DMS79 (cell line): ENCODE measurements at regions not wholly inside any gene's neighbourhood (a gene's known extent, or its start where the extent isn't known, plus 50 kb on each side); places are given as distances from the start of the nearest gene placed in this dataset.
"Not testable (repeated sequence)": the region's sequence is repeated elsewhere in the genome, so short reads cannot be mapped to it uniquely, and the experiment has no call there.

Source experiments
- DNase-seq: peaks from one replicate; lab custom pipeline; 2025; lab: John Stamatoyannopoulos, UW

GRCh38 chr4:140246216-140246615 lies 92.2 kb upstream of the MAML3 start:
- DNase-seq: no peak

DNA sequence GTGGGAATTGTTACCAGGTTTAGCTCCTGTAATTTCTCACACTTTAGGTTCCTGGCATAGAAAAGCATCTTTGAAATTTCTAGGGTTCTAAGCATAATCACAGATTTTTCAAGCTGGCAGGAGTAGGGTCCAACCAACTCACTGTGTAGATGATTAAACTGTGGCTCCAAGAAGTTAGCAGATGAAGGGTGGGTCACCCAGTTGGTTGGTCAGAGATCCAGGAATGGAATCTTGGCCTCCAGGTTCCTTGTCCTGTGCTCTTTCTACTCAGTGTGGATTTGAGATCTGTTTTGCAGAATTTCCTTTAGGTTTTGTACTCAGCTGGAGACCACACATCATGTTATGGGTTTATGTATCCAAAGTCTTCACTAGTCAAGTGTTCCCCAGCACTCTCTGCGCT lies 90.3 kb upstream of the MAML3 start:
- DNase-seq: no peak

DNA sequence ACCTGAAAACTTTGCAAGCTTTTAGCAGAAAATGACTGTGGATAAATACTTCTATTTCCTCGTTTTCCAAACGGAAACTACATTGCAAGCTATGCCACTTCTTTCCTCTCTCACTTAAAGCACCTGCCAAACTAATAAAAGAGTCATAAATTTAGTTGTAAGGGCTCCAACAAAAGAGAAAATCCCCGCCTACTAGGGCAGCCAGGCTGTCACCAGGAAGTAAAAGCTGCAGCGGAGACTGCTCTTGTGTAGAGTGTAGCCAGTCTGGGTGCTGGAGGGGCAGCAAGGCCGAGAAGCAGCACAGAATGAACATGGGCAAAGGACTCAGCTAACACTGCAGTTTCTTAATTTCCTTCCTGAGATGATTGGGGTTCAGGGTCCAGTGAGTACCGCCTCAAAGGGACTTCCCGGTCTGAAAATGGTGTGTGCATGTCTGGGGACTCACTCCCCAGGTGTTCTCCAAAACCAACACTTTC lies 89.3 kb upstream of the MAML3 start:
- peak; percentile 78 for DNase-seq

DNA sequence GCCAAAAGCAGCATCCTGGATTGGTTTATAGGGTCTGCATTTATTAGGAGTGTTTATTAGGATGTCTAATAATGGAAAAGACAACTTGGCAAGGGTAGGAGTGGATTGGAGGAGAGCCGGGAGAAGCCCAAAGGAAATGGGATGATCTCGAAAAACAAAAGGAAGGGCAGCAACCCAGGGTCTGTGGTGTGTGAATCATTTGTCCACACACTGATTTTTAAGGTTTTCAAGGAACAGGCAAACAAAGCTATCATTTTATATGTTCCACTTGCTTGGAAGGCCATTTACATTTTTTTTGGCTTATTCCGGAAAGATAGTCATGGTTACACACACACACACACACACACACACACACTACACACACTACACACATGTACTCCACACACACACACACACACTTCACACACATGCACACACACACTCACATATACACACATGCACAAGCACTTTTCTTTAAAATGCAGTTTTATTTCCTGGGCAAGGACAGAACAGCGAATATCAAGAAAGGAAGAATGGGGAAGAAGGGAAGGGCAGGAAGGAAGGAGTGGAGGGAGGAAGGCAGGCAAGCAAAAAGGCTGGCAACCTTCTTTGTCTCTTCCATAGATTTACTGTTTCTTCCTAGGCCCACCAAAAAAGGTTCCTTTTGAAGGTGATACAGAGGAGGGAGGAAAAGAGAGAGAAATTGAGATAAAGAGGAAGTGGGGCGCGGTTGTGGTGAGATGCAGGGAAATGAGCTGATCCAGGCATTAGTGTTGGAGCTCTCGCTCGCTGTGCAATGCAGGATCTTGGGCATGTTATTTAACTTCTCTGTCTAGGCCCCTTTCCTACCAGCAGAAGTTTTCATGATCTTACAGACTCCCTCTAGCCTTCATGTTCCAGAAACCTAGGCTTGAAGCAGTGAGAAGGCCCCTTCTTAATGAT lies 88.6 kb upstream of the MAML3 start:
- DNase-seq: no peak

DNA sequence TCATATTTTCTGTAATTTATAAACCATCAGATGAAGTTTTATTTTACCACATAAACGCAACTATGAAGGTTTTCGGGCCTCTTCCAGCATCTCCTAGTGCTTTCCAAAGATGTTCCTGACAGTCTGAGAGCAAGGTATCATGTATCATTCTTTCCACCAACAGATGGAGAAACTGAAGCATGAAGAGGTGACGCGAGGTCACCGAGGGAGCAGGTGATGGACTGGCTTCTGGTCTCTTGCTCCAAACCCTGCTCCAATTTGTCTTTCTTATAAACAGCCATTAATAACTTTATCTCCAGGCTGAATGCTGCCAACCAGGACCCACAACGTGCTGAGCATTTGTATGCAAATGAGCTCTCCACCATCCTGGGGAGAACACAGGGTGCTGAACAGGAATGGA lies 86.3 kb upstream of the MAML3 start:
- peak; percentile 22 for DNase-seq

DNA sequence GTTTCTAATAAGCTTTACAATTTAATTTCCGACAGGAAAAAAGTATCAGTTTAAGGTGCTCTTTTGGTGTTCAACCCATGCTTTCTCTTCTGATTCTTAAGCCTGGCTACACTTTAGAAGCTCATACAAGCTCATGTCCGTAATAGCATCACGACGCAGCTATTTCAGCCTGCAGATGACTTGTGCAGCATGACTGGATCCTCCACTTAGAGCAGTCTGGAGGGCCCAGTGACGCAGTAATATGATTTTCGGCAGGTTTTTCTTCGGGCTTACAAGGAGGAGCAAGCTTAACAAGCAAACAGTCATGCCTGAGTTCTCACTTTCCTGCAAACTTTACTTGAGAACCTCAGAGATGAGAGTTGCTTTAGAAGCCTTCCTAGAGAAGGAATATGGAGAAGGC lies 85.3 kb upstream of the MAML3 start:
- peak; percentile 63 for DNase-seq

DNA sequence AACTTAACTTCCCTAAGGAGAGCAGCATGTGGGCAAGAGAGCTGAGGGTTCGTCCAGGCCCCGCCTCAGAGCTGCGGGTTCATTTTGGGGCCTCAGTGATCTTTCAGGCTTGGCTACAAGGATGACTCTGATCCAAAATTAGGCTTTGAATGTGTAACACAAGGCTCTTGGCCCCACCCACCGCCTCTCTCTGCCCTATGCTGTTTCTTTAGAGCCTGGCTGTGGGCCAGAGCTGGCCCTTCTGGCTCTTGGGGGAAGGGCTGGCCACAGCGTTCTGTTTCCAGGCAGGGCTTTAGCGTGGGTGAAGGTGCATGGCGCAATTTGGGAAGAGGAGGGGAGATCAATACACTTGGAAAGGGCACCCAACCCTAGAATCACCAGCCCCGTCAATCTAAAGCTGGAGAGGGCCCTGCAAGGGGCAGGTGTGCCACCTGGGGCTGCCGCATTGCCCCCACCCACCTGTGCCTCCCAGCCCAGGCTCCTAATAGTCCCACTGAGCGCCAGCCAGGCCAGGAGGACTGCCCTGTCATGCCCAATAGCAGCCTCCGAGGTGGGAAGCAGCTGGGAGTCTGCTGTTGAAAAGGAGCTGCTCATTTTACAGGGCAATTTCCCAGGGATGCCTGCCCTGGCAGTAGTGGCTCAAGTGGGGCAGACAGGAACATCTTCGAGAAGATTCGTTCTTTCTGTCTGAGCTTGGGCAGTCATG lies 84.5 kb upstream of the MAML3 start:
- DNase-seq: peak; percentile 76

DNA sequence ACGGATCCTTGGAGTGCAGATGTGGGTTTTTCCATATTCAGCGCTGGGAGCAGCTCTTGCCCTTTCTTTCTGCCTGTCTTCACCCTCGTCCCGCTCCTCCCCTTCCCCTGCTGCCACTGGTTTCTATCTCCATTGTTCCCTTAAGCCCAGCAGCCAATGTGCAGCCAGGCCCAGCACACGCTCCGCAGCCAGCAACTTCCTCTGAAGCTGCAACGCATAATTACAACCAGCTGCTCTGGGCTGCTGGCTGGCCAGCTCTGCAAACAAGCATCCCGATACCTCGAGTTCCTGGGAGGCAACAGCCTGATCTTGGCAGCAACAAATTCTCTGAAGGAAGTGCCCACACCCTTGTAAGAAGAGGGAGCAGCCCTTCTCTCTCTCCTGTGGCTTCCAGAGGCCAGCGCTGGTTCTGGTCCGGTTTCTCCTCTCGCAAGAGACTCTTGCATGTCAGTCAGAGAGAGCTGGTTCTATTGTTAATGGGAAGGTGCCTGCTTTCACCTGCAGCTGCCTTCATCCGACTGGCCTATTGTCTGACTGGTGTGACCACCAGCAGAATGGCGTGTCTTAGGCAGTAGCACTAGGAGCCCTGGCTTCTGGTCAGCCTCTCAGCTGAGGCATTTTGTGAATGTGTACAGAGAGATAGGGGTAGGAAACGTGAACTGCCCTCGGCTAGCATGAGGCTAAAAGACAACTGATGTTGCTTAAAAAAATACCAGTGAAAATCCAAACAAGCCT lies 83.8 kb upstream of the MAML3 start:
- peak; percentile 84 for DNase-seq

DNA sequence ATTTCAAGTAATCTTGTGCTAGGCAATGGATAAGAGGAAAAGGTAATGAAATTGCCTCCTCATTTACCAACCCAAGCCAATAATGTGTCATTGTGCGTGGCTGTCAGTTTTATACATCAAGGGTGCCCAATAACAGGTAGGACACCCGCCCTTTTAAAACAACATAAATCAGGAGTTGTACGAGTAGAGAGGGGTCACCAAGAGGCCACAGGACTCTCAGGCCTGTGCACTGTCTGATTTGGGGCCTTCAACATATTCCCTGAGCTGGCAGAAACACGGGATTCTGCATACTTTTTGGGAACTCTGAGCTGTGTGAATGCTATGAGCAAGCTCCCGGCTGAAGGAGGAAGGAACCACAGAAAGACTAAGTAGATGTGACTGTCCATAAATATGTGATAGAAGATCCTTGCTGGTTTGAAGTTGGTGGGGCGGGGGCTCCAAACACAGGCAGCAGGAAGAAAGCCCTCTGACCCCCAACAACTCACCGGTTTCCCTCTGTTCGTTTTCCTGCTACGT lies 82.7 kb upstream of the MAML3 start:
- DNase-seq: no peak

DNA sequence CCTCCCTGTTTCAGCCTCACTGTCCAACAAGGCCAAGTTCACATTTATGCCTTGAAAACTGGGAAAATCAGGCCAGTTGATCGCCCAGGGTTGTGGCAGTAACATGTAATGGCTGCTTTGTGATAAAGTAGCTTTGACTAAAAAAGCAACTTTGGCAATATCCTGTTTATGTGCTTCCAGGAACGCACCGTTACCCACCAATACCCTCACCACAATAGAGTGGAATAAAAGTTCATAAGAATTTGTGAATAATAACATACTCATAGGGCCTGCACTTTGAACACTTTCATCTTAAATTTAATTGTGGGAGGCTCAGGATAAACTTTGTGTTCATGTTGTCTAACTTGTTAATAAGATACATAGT lies 80.7 kb upstream of the MAML3 start:
- DNase-seq: no peak

GRCh38 chr4:140233791-140234696 lies 80.1 kb upstream of the MAML3 start:
- DNase-seq: no peak

DNA sequence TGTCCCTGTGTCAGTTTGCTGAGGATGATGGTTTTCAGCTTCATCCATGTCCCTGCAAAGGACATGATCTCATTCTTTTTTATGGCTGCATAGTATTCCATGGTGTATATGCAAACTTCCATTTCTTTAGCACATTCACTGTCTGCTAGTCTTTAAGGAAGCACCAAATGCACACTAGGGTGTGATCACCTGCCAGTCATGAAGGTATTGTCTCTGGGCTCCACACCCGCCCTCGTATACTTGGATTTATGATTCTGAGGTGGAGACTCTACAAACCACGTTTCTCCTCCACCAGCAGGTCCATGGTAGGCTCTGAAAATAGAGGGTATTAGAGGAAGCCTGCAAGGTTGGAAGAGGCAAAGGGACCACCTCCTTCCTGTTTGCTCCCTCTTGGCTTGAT lies 75.9 kb upstream of the MAML3 start:
- no peak for DNase-seq

GRCh38 chr4:140227286-140227685 lies 73.3 kb upstream of the MAML3 start:
- no peak for DNase-seq

DNA sequence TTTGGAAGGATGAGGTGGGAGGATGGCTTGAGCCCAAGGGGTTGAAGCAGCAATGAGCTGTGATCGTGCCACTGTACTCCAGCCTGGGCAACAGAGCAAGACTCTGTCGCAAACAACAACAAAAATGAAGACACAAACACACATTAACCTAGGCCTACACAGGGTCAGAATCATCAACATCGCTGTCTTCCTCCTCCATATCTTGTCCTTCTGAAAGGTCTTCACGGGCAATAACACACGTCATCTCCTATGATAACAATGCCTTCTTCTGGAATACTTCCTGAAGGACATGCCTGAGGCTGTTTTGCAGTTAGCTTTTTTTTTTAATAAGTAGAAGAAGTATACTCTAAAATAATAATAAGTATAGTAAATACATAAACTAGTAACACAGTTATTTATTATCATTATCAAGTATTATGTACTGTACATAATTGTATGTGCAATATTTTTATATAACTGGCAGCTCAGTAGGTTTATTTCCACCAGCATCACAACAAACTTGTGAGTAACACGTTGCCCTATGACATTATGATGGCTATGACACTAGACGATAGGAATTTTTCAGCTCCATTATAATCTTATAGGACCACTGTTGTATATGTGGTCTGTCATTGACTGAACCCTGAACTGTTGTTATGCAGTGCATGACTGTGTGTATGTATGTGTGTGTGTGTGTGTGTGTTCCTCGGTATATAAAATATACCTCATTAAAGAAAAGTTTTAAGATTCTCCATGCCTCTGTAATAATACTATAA lies 69.2 kb upstream of the MAML3 start:
- no peak for DNase-seq

DNA sequence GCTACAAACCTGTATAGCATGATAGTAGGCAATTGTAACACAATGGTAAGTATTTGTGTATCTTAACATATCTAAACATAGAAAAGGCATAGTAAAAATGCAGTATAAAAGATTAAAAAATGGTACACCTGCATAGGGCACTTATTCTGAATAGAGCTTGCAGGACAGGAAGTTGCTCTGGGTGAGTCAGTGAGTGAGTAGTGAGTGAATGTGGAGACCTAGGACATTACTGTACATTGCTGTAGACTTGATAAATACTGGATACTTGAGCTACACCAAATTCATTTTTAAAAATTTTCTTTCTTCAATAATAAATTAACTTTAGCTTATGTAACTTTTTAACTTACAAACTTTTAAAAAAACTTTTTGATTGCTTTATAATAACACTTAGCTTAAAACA lies 68.2 kb upstream of the MAML3 start:
- no peak for DNase-seq

- DNase-seq: no peak
Observed at GRCh38 chr4:140220058-140220457, 66.1 kb upstream of the MAML3 start.

- DNase-seq: no peak
Observed at GRCh38 chr4:140219567-140219966, 65.6 kb upstream of the MAML3 start.

DNA sequence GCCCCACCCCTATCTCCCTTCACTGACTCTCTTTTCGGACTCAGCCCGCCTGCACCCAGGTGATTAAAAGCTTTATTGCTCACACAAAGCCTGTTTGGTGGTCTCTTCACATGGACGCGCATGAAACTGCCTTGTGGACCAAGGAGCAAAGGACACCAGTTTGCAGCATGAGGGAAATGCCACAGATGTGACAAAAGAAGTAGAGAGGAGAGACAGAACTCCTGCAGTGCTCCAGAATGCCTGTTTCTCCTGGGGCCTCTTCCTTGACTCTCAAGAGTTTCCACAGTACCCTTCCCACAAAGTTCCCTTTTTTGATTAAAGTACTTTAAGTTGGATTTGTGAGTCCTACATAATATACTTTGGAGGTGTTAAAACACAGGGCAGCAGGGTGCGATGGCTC lies 65.1 kb upstream of the MAML3 start:
- DNase-seq: not testable (repeated sequence)

GRCh38 chr4:140213749-140214148 lies 59.8 kb upstream of the MAML3 start:
- DNase-seq: no peak

DNA sequence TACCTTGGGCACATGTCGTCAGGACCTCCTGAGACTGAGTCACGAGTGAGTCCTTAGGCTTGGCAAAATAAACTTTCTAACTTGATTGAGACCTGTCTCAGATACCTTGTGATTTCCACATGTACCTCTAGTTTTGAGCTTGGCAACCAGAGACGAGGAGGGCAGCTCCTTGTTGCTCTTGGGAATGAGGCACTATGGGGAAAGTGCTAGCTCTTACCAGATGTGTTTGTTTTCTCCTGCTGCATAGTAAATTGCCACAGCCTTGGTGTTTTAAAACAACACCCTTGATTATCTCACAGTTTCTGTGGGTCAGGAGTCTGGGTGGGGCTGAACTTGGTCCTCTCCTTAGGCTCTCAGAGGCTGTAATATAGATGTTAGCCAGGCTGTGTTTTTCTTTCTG lies 59.1 kb upstream of the MAML3 start:
- DNase-seq: no peak

DNA sequence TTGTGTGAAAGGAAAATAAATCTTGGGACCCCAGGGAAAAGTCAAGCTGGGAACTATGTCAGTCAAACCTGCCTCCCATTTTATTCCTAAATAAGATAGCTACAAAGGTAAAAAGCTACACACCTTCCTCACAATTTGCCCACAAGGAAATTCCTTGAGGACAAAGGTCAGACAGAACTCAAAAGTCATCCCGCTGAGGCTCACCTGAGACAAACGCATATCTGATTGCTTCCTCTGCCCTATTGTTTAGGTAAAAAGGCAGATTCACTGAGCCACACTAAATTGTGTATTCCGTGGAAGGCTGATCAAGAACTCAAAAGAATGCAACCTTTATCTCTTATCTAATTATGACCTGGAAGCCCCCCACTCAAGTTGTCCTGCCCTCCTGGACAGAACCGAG lies 58.7 kb upstream of the MAML3 start:
- no peak for DNase-seq
